Body of pancreas (tissue), 4 donors: ENCODE measurements at regions not wholly inside any gene's neighbourhood (a gene's known extent, or its start where the extent isn't known, plus 50 kb on each side); places are given as distances from the start of the nearest gene placed in this dataset.

Experiments used
- CTCF ChIP-seq, 7 experiments: fragments of 450-650 bp in 4 of 7; fragments of 200-600 bp in 3 of 7; sonication (generic) in 3 of 7; IDR thresholded peaks; one replicate each; pipeline ENCODE4 v1.5.1; 2016 to 2019; ENCODE audit warnings: antibody characterized with exemption in 7 of 7
- POLR2A ChIP-seq, 3 donors: fragments of 450-650 bp; IDR thresholded peaks; one replicate each; pipeline ENCODE4 v1.6.1; 2016; ENCODE audit warnings: antibody characterized with exemption in 3 of 3, mild to moderate bottlenecking in 2 of 3

DNA sequence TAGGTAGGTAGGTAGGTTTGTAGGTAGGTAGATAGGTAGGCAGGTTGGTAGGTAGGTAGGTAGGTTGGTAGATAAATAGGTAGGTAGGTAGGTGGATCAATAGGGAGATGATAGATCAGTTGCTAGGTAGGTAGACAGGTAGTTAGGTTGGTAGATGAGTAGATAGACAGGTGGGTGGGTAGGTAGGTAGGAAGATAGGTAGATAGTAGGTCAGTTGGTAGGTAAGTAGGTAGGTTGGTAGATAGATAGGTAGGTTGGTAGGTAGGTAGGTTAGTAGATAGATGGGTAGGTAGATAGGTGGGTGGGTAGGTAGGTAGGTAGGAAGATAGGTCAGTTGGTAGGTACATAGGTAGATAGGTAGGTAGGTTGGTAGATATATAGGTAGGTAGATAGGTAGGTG is 72.0 kb upstream of the PDE10A start:
- no peak for TF ChIP-seq CTCF (IDR thresholded peaks at IDR 0.05)
- no peak for TF ChIP-seq POLR2A (IDR thresholded peaks at IDR 0.05)
